ENCODE measurements at regions not wholly inside any gene's neighbourhood (a gene's known extent, or its start where the extent isn't known, plus 50 kb on each side); places are given as distances from the start of the nearest gene placed in this dataset.

DNA sequence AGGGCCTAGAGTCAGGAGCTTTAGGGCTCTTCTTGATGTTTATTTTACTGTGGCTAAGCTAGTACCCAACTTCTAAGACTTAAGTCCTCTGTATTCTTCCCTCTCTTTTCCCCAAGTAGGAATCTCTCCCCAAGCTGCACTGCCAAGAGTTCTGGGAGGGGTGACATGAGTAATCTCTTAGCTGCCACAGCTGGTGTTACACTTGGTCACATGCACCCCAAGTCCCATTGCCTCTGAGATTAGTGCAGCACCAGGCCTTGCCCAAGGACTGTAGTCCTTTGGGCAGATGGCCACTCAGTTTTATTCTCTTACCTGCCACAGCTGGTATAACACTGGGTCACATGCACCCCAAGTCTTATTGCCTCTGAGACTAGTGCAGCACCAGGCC lies 114.7 kb upstream of the RIOK2 start:
- TF ChIP-seq, protein P1, sequence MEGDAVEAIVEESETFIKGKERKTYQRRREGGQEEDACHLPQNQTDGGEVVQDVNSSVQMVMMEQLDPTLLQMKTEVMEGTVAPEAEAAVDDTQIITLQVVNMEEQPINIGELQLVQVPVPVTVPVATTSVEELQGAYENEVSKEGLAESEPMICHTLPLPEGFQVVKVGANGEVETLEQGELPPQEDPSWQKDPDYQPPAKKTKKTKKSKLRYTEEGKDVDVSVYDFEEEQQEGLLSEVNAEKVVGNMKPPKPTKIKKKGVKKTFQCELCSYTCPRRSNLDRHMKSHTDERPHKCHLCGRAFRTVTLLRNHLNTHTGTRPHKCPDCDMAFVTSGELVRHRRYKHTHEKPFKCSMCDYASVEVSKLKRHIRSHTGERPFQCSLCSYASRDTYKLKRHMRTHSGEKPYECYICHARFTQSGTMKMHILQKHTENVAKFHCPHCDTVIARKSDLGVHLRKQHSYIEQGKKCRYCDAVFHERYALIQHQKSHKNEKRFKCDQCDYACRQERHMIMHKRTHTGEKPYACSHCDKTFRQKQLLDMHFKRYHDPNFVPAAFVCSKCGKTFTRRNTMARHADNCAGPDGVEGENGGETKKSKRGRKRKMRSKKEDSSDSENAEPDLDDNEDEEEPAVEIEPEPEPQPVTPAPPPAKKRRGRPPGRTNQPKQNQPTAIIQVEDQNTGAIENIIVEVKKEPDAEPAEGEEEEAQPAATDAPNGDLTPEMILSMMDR (IDR thresholded peaks at IDR 0.05) = no peak
- TF ChIP-seq POLR2A (IDR thresholded peaks at IDR 0.05; ENCODE audit: low read depth) = no peak
